ENCODE measurements at regions not wholly inside any gene's neighbourhood (a gene's known extent, or its start where the extent isn't known, plus 50 kb on each side); places are given as distances from the start of the nearest gene placed in this dataset.

DNA sequence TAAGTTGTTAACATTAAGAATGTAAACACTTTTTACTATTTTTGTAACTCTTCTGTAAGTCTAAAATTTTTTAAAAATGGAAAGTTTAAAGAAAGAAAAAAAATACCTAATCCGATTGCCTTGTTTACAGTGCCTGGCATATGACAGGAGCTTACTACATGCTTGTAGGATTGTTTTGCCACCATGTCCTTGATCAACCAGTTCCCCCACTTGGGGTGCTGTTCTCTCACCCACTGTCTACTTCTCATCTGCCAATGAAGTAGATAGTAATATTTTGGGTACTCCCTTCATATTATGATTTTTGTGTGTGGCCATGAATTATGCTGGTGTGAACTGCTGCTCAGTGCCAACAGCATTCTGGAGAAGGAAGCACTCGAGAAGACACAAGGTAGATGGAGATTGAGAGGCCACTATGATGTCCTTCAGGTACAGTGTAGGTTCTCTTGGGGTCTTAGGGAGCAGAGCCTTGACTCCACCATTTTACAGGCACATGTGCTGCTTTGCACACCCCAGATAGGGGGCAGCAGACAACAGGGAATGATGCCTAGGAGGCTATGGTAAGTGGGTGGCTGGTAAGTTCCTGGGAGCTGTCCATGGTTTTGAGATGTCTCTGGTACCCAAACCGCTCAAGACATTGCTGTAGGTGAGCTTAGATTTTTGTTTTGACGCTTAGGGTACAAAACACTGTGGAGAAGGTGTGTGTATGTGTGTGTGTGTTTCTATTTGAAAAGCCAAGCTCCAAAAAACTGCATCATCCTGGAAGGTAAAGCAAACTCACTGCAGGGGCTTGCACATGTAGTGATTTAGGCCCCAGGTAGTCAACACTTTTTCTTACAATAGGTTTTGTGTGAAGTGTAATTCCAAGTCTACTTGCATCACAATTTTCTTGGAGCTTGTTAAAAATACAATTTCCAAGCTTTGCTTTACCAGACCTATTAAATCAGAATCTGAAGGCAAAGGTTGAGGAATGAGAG, 494.5 kb upstream of the LARGE1 start (continued):
- TF ChIP-seq, protein P1, sequence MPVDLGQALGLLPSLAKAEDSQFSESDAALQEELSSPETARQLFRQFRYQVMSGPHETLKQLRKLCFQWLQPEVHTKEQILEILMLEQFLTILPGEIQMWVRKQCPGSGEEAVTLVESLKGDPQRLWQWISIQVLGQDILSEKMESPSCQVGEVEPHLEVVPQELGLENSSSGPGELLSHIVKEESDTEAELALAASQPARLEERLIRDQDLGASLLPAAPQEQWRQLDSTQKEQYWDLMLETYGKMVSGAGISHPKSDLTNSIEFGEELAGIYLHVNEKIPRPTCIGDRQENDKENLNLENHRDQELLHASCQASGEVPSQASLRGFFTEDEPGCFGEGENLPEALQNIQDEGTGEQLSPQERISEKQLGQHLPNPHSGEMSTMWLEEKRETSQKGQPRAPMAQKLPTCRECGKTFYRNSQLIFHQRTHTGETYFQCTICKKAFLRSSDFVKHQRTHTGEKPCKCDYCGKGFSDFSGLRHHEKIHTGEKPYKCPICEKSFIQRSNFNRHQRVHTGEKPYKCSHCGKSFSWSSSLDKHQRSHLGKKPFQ (CRISPR knock-in tag; IDR thresholded peaks at IDR 0.05; ENCODE audit: insufficient replicate concordance) = no peak
- TF ChIP-seq TCF7L2 (IDR thresholded peaks at IDR 0.05; ENCODE audit: low read depth, low read length) = no peak
- TF ChIP-seq, protein P2, sequence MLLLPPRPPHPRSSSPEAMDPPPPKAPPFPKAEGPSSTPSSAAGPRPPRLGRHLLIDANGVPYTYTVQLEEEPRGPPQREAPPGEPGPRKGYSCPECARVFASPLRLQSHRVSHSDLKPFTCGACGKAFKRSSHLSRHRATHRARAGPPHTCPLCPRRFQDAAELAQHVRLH (CRISPR knock-in tag; IDR thresholded peaks at IDR 0.05; ENCODE audit: borderline replicate concordance, low read depth) = peak; percentile 74; the same call in 1 of the 2 replicates
- TF ChIP-seq TCF12 (IDR thresholded peaks at IDR 0.05) = no peak
- no peak for TF ChIP-seq TCF12 (CRISPR knock-in tag; IDR thresholded peaks at IDR 0.05)
- TF ChIP-seq, protein P3, sequence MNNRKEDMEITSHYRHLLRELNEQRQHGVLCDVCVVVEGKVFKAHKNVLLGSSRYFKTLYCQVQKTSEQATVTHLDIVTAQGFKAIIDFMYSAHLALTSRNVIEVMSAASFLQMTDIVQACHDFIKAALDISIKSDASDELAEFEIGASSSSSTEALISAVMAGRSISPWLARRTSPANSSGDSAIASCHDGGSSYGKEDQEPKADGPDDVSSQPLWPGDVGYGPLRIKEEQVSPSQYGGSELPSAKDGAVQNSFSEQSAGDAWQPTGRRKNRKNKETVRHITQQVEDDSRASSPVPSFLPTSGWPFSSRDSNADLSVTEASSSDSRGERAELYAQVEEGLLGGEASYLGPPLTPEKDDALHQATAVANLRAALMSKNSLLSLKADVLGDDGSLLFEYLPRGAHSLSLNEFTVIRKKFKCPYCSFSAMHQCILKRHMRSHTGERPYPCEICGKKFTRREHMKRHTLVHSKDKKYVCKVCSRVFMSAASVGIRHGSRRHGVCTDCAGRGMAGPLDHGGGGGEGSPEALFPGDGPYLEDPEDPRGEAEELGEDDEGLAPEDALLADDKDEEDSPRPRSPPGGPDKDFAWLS (CRISPR knock-in tag; IDR thresholded peaks at IDR 0.05; ENCODE audit: borderline replicate concordance) = no peak
- TF ChIP-seq NR3C1 (CRISPR knock-in tag; IDR thresholded peaks at IDR 0.05) = no peak
- no peak for TF ChIP-seq KDM1A (CRISPR knock-in tag; IDR thresholded peaks at IDR 0.05)
- TF ChIP-seq HMGA1 (CRISPR knock-in tag; conservative IDR thresholded peaks at IDR 0.05) = no peak
- TF ChIP-seq NCOA2 (CRISPR knock-in tag; IDR thresholded peaks at IDR 0.05) = peak; percentile 47; the same call in 1 of the 2 replicates
- no peak for TF ChIP-seq SP4 (CRISPR knock-in tag; IDR thresholded peaks at IDR 0.05)
- no peak for TF ChIP-seq ZNF460 (CRISPR knock-in tag; IDR thresholded peaks at IDR 0.05; ENCODE audit: borderline replicate concordance)
- TF ChIP-seq FOXP1 (IDR thresholded peaks at IDR 0.05) = no peak
- no peak for TF ChIP-seq FOXP1 (CRISPR knock-in tag; IDR thresholded peaks at IDR 0.05)
- no peak for TF ChIP-seq ZNF616 (CRISPR knock-in tag; IDR thresholded peaks at IDR 0.05; ENCODE audit: low read depth)
- TF ChIP-seq, protein P4, sequence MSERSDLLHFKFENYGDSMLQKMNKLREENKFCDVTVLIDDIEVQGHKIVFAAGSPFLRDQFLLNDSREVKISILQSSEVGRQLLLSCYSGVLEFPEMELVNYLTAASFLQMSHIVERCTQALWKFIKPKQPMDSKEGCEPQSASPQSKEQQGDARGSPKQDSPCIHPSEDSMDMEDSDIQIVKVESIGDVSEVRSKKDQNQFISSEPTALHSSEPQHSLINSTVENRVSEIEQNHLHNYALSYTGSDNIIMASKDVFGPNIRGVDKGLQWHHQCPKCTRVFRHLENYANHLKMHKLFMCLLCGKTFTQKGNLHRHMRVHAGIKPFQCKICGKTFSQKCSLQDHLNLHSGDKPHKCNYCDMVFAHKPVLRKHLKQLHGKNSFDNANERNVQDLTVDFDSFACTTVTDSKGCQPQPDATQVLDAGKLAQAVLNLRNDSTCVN (CRISPR knock-in tag; IDR thresholded peaks at IDR 0.05; ENCODE audit: borderline replicate concordance) = peak; percentile 79; the same call in 1 of the 2 replicates
- TF ChIP-seq AHR (CRISPR knock-in tag; IDR thresholded peaks at IDR 0.05) = no peak
- TF ChIP-seq PAX8 (CRISPR knock-in tag; IDR thresholded peaks at IDR 0.05; ENCODE audit: borderline replicate concordance) = no peak
- TF ChIP-seq ZNF589 (CRISPR knock-in tag; conservative IDR thresholded peaks at IDR 0.05) = 0 out of 2 replicates have a peak, but pooled peaks have one; percentile 41
- TF ChIP-seq RFXANK (CRISPR knock-in tag; IDR thresholded peaks at IDR 0.05) = no peak
- TF ChIP-seq SP5 (CRISPR knock-in tag; IDR thresholded peaks at IDR 0.05; ENCODE audit: borderline replicate concordance, low read depth) = no peak
- TF ChIP-seq, protein P5, sequence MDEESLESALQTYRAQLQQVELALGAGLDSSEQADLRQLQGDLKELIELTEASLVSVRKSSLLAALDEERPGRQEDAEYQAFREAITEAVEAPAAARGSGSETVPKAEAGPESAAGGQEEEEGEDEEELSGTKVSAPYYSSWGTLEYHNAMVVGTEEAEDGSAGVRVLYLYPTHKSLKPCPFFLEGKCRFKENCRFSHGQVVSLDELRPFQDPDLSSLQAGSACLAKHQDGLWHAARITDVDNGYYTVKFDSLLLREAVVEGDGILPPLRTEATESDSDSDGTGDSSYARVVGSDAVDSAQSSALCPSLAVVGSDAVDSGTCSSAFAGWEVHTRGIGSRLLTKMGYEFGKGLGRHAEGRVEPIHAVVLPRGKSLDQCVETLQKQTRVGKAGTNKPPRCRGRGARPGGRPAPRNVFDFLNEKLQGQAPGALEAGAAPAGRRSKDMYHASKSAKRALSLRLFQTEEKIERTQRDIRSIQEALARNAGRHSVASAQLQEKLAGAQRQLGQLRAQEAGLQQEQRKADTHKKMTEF (CRISPR knock-in tag; IDR thresholded peaks at IDR 0.05) = peak; percentile 54; the same call in 1 of the 2 replicates
- no peak for TF ChIP-seq ZNF878 (CRISPR knock-in tag; IDR thresholded peaks at IDR 0.05)
- no peak; the same call in 1 of the 2 replicates for TF ChIP-seq ZBTB3 (CRISPR knock-in tag; IDR thresholded peaks at IDR 0.05; ENCODE audit: borderline replicate concordance, low read depth)

Data from HepG2 (cell line).